Mononuclear cell (primary cell): ENCODE measurements at regions not wholly inside any gene's neighbourhood (a gene's known extent, or its start where the extent isn't known, plus 50 kb on each side); places are given as distances from the start of the nearest gene placed in this dataset.

Experiments used
- H3K27me3 ChIP-seq: 2 replicates; pipeline ENCODE4 v1.6.0; 2011; ENCODE audit warnings: low read length, control low read depth; ENCODE audit not compliant: insufficient read depth
- H3K4me1 ChIP-seq: 2 replicates; pipeline ENCODE4 v1.5.1; 2011; ENCODE audit warnings: mild to moderate bottlenecking, low read length, control low read depth; ENCODE audit not compliant: insufficient read depth
- H3K4me3 ChIP-seq: 2 replicates; pipeline ENCODE4 v1.5.1; 2011; ENCODE audit warnings: mild to moderate bottlenecking, low read length, moderate library complexity
- H3K9me3 ChIP-seq: 2 replicates; pipeline ENCODE4 v1.5.1; 2011; ENCODE audit warnings: low read depth, mild to moderate bottlenecking, control low read depth, low read length

DNA sequence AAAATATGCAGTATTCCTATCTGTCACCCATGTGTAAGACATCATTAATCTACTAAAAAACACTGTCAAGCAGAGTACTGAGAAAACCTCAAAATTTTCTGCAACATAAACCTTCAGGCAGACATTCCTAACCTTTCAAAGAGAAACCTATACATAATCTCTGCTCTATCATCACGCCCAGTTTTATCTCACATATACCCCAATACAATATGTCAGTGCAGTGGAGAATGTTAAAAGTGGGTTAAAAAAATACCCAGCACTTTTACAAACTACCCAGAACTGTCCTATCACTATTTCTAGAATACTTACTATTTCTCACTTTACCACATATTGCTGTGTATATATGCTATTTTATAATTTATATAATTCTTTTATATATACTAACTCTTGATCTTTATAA is 922.0 kb upstream of the SORCS1 start:
- Histone ChIP-seq H3K4me1 (no peaks in the 10 kb centered on the region), H3K27me3 (no peaks in the 10 kb centered on the region), H3K9me3 (no peaks in the 10 kb centered on the region), H3K4me3 (no peak overlapping the region)

DNA sequence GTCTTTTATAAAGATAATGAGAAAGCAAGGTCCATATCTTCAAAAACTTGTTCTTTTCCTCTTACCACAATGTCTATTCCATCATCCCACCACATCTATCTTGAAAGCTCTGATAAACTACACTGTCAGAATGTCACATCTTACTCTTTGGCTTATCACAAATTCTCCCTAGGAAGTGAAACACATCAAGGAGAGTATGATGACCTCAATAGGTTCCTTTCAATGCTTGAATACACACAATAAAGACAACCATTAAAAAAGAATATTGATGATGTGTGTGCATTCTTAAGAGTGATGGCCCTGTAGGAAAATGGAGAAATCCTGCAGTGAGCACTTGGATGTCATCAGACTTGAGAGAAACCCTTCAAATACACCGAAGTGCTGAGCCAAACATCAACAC is 918.1 kb upstream of the SORCS1 start:
- Histone ChIP-seq H3K4me3 (no peak overlapping the region), H3K27me3 (no peaks in the 10 kb centered on the region), H3K9me3 (no peaks in the 10 kb centered on the region), H3K4me1 (no peaks in the 10 kb centered on the region)

DNA sequence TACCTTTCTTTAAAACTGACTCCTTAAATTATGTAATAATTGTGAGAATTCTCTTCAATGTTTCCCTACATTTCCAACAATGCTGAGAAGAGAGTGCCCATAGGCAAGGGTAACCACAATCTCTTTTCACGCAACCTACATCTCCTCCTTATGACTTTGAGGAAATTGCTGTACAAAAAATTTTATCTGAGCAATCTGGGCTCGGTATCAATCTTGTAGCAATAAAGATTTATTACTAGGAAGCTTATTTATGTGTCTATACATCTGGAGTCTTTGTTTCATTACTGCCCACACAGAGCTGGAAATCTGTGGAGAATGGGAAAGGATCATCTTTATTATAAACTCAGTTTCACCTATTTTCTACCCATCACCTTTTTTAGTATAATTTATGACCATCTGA is 913.8 kb upstream of the SORCS1 start:
- Histone ChIP-seq H3K9me3 (no peaks in the 10 kb centered on the region), H3K4me1 (no peaks in the 10 kb centered on the region), H3K27me3 (no peaks in the 10 kb centered on the region), H3K4me3 (no peak overlapping the region)

DNA sequence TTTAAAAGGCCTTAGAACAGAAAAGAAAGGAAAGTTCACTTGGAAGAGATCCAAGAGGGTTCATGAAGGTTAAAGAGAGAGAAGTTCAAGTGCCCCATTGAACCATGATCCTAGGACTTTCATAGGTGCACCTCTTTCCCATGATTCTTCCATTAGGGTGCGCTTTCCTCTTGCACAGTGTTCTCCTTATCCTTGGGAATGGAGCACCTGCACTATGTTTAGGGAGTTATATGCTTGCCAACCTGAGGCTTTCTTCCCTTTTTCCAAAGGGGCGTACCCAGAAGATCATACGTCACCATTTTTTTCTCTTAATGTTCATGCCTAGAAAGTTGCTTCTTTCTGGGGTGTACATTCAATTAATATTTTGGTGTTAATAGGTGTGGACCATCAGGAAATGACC is 908.0 kb upstream of the SORCS1 start:
- Histone ChIP-seq H3K9me3 (no peaks in the 10 kb centered on the region), H3K4me1 (no peaks in the 10 kb centered on the region), H3K4me3 (no peak overlapping the region), H3K27me3 (no peaks in the 10 kb centered on the region)

DNA sequence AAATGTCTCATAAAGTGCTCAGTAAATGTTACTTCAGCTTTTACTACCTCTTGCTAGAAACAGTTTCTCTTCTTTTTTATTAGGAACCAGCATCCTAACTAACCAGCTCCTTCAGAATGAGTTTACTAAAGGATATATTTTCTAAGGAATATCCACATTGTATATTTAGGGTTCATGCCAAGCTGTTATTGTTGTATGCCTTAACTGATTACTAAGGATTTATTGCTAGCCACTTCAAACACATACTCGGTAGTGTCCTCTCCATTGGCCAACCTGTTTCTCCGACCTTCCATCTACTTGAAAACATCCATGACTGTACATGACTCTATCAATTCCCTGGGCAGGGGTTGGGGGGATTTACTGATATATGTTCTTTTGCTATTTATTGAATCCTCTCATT is 906.3 kb upstream of the SORCS1 start:
- Histone ChIP-seq H3K4me1 (no peaks in the 10 kb centered on the region), H3K9me3 (no peaks in the 10 kb centered on the region), H3K4me3 (no peak overlapping the region), H3K27me3 (no peaks in the 10 kb centered on the region)

DNA sequence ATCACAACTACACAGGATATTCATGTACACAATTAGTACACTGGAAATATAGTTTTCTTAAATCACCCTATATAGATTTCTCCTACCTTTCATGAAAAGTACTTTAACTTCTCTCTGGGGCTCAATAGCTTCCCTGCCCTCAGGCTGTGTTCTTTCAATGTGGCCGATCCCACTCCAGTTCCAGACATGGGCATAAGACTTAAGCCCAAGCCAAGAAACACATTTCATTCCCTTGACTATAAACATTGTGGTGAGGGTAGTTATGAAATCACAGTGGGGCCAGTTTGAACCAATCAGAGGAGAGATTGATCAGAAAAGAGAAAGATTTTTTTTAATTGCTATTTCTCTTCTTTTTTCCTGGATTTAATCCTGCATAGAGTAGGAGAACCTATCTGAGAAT is 904.6 kb upstream of the SORCS1 start:
- Histone ChIP-seq H3K27me3 (no peaks in the 10 kb centered on the region), H3K9me3 (no peaks in the 10 kb centered on the region), H3K4me3 (no peak overlapping the region), H3K4me1 (no peaks in the 10 kb centered on the region)

DNA sequence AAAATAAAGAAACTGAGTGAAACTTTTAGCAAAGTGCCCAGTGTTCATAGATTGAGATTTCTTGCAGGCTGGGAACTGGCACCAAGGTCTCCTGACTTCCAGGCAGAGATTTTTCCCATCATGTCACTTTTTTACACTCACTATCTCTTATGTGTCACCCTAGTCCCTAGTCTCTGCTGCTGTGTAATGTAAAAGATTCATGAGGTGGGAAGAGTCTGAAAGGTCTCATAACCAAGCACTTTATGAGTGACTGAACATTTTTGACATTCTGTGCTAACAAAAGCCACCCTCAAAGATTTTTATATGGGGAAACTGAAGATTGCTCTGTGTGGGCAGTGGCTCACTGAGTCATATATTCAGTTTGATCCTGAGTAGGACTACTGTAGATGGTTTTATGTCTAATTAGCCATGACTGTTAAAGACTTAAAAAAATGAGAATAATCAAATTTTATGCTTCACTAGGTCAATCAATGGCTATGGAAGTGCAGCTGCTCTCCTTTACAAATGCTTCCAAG is 900.3 kb upstream of the SORCS1 start:
- H3K27me3 ChIP-seq: no peaks in the 10 kb centered on the region

DNA sequence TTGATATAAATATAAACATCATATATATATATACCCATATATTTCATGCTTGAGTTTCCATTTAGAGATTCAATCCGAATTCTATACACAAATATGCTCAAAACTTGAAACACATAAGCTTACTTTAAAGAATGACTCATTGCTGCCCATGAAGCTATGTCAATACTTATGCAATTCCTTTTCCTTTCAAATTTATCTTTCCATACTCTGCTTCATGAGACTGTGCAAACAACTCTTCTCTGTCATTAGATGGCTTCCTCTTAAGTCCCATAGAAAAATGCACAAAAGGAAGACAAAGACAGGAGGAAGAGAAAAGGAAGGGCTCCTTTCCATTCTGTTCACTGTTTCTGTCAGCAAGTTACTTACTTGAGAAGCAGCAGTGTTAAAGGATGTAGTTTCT is 895.7 kb upstream of the SORCS1 start:
- Histone ChIP-seq H3K9me3 (peaks cover 4% of the 10 kb centered on the region), H3K4me1 (no peaks in the 10 kb centered on the region), H3K27me3 (no peaks in the 10 kb centered on the region), H3K4me3 (no peak overlapping the region)

More for the DNA sequence above, 900.3 kb upstream of the SORCS1 start:
- Histone ChIP-seq H3K4me1 (no peaks in the 10 kb centered on the region), H3K4me3 (no peak overlapping the region), H3K9me3 (peaks cover 4% of the 10 kb centered on the region)

DNA sequence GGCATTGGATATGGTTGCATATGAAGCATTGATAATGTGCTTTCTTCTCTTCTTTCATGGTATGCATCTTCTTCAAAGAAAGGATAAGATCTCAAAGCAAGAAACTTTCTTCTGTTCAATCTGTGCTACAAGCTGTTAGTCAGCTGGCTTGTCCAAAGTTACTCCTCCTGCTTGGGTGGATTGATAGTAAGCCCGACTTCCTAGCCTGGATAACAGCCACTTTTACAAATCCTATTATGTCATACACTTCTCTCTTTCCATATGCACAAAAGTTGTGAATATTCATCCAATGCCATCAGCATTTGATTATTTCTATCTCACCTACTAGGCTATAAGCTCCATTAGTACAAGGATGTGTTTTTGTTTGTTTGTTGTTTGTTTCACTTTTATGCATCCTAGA is 891.0 kb upstream of the SORCS1 start:
- peaks cover 1% of the 10 kb centered on the region for H3K9me3 ChIP-seq
- no peak overlapping the region for H3K4me3 ChIP-seq
- no peaks in the 10 kb centered on the region for H3K27me3 ChIP-seq
- no peaks in the 10 kb centered on the region for H3K4me1 ChIP-seq

DNA sequence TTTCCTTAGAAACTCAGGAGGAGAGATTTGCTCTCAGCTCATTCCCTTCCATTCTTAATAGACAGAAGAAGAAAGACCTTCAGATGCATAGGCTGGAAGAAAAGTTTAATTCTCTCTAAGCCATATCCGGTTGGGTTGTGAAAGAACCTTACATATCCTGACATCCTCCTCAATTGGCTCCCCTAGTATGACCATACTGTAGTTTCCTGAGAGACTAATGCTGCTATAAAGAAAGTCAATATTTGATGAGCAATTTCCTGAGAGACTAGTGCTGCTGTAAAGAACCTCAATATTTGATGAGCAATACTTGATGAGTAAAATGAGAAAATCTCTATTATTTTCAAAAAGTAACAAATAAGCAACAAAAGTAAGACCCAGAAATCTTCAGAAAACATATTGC is 888.5 kb upstream of the SORCS1 start:
- no peaks in the 10 kb centered on the region for H3K27me3 ChIP-seq
- H3K9me3 ChIP-seq: no peaks in the 10 kb centered on the region
- H3K4me1 ChIP-seq: no peaks in the 10 kb centered on the region
- H3K4me3 ChIP-seq: no peak overlapping the region

DNA sequence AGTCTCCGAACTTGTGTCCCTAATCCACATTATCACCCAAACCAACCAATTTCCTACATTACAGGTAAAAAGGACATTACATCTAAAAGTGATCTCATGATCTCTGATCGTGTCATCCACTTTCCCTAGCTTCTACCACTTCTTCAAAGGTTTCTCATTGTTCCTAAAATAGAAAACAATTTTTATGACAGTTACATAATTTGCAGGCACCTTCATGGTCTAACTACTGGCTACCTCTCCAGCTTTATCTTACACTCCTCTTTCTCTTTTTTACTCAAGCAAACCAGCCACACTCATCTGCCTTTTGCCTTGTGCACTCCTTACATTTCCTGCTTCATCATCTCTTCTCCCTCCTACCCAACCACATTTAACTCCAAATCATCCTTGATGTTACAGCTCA is 886.7 kb upstream of the SORCS1 start:
- H3K4me1 ChIP-seq: no peaks in the 10 kb centered on the region

DNA sequence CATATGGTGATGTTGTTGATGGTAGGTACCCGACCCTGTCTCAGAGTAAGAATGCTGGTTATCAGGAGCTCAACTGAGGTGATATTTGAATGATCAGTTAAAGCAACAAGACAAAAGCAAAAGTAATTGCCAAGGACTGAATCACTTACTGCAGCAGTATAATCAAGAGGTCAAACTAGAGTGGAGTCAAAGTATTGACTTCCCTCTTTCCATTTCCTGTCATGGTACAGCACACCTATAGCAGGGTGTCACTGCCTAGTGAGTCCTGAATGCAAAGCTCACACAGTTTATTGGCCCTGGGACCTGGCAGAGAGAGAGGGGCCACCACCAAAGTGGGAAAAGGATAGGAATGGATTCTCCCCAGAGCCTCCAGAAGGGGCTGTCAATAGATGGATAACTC is 886.1 kb upstream of the SORCS1 start:
- H3K4me1 ChIP-seq: no peaks in the 10 kb centered on the region

More for the DNA sequence above, 886.7 kb upstream of the SORCS1 start:
- H3K27me3 ChIP-seq: no peaks in the 10 kb centered on the region
- H3K9me3 ChIP-seq: no peaks in the 10 kb centered on the region
- H3K4me3 ChIP-seq: no peak overlapping the region

DNA sequence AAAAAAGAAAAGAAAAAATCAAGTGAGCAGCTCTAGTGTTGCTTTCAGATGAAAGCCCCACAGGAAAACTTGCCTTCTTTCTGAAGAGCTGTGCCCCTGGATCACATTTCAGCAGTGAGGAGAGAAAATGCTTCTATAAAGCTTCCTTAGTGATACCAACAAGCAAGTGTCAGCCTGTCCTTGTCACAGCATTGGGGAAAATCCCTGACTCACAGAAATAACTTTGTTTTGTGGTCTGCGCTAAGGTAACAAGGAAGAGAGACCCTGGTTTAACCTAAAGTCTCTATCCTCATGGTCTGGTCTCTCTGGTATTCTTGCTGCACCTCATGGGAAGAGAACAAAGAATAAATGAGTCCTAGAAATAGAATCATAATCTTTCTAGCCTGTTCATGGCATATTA is 885.2 kb upstream of the SORCS1 start:
- Histone ChIP-seq H3K27me3 (no peaks in the 10 kb centered on the region), H3K4me3 (no peak overlapping the region), H3K9me3 (no peaks in the 10 kb centered on the region), H3K4me1 (no peaks in the 10 kb centered on the region)

More for the DNA sequence above, 886.1 kb upstream of the SORCS1 start:
- no peak overlapping the region for H3K4me3 ChIP-seq
- H3K9me3 ChIP-seq: no peaks in the 10 kb centered on the region
- no peaks in the 10 kb centered on the region for H3K27me3 ChIP-seq

DNA sequence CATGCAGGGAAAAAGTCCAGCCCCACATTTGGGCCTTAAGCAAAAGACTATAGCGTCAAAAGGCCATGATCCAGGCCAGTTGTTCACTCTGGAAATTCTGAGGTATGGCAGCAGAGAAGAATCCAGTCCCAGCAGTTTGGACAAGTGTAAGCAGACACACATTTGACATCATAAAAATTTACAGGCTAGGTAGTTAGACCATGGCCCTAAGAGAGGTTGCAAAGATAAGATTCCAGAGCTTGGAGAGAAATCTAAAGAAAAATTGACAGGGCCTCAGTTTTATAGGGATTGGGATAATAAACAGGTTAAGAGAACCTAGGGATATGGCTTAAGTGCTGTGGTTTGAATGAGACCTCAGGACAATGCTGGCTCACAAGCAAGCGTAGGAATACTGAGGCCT is 884.4 kb upstream of the SORCS1 start:
- Histone ChIP-seq H3K27me3 (no peaks in the 10 kb centered on the region), H3K4me3 (no peak overlapping the region), H3K4me1 (no peaks in the 10 kb centered on the region), H3K9me3 (no peaks in the 10 kb centered on the region)

DNA sequence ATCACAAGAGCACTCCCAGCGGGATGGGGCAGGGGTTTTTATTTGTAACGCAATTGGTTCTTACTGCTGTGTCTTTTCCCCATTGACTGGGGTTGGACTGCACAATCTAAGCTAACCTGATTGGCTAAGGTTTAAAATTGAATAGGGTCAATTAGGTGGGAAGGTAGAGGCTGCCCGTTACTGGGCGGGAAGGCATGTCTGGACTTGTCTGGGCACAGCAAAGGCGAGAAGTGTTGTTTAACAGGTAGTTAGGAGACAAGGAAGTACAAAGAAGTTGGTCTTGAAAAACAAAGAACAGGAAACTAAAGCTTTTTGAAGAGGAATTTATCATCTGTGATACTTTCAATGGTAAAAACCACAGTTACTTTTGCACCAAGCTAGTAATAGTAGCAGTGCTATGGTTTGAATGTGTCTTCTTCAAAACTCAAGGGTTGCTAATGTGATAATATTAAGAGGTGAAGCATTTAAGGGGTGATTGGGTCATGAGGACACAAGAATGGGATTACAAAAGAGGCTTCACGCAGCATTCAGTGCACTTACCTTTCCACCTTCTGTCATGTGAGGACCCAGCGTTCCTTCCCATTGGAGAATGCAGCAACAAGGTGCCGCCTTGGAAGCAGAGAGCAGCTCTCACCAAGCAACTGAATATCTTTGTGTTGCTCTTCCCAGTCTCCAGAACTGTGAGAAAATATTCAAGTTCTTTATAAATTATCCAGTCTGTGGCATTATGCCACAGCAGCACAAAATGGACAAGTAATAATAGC is 875.5 kb upstream of the SORCS1 start:
- Histone ChIP-seq H3K4me3 (no peak overlapping the region), H3K27me3 (no peaks in the 10 kb centered on the region), H3K4me1 (no peaks in the 10 kb centered on the region), H3K9me3 (no peaks in the 10 kb centered on the region)

DNA sequence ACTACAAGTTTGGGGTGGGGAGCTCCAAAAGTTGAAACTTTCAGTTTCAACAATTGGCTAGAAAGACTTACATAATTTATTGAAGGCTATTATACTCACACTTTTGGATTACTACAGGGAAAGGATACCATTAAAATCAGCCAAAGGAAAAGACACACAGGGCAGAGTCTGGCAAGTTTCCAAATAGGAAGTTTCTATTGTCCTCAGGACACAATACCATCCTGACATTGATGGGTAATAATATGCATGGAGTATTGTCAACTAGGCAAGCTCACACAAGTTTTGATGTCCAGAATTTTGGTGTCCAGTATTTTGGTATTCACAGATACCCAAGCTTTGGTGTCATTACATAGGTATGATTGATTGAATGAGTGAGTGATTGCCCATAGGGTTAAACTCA is 872.6 kb upstream of the SORCS1 start:
- H3K27me3 ChIP-seq: no peaks in the 10 kb centered on the region
- H3K4me3 ChIP-seq: no peak overlapping the region
- no peaks in the 10 kb centered on the region for H3K4me1 ChIP-seq
- H3K9me3 ChIP-seq: no peaks in the 10 kb centered on the region
